ENCODE measurements at regions not wholly inside any gene's neighbourhood (a gene's known extent, or its start where the extent isn't known, plus 50 kb on each side); places are given as distances from the start of the nearest gene placed in this dataset.
A peak's percentile ranks its signal among the peaks of the same experiment; 100 is the strongest.

DNA sequence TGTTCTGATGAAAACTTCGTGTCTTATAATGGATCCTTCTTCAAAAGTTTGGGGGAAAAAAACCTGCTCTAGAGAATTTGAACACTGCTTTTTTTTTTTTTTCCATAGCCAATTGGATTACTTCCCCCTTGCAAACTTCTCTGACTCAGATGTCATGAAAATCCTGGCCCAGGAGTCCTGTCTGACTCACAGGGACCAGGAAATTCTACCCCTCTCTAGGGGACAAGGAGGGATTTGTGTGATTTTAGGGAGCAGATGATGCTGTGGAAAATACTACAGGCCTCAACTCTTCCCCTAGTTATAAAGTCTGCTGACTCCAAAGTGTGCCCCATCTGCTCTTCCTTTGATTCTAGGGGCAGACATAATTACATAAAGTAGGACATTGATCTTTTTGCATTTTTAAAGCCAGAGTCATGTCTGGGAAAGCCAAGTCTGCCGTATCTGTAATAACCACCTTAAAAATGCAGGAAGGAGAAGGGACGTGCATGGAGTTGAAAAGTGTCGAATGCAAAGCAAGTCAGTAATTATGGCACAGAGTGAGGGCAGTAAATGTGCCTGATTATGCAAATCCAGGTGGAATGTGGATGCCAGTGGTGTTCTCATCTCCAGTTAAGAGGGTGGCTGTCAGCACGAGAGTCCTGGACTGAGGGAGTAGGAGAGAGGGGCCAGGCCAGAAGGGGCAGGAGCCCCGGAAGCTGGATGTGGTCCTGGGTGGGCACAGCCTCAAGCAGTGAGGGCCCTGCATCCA is 144.3 kb upstream of the SULF2 start:
- no peak for DNase-seq
- no peak for TF ChIP-seq POLR2A (IDR thresholded peaks at IDR 0.05)
- TF ChIP-seq, protein P1, sequence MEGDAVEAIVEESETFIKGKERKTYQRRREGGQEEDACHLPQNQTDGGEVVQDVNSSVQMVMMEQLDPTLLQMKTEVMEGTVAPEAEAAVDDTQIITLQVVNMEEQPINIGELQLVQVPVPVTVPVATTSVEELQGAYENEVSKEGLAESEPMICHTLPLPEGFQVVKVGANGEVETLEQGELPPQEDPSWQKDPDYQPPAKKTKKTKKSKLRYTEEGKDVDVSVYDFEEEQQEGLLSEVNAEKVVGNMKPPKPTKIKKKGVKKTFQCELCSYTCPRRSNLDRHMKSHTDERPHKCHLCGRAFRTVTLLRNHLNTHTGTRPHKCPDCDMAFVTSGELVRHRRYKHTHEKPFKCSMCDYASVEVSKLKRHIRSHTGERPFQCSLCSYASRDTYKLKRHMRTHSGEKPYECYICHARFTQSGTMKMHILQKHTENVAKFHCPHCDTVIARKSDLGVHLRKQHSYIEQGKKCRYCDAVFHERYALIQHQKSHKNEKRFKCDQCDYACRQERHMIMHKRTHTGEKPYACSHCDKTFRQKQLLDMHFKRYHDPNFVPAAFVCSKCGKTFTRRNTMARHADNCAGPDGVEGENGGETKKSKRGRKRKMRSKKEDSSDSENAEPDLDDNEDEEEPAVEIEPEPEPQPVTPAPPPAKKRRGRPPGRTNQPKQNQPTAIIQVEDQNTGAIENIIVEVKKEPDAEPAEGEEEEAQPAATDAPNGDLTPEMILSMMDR (IDR thresholded peaks at IDR 0.05) = no peak
- intact Hi-C loops (cut with DNase I) = no loop called here
- no peaks in the 10 kb centered on the region for H3K9me3 ChIP-seq
- no peaks in the 10 kb centered on the region for H3K36me3 ChIP-seq
- H3K4me1 ChIP-seq = peaks cover 0 to 52% (median 7%) of the 10 kb centered on the region in 3 donors
- 35 to 47% methylated on average over 6 of the region's 6 CpGs for WGBS, 2 donors
- H3K27ac ChIP-seq = peak overlapping the region in 3 of 4 donors; percentile 2 to 86 (median 83)
- H3K4me3 ChIP-seq = no peak overlapping the region
- H3K27me3 ChIP-seq = no peaks in the 10 kb centered on the region

- H3K4me1 ChIP-seq = peaks cover 0 to 52% (median 7%) of the 10 kb centered on the region in 3 donors
- TF ChIP-seq POLR2A (IDR thresholded peaks at IDR 0.05) = no peak
- TF ChIP-seq, protein P1 (IDR thresholded peaks at IDR 0.05) = no peak
- peaks cover 0 to 14% (median 0%) of the 10 kb centered on the region in 4 donors for H3K27me3 ChIP-seq
- no peak overlapping the region for H3K4me3 ChIP-seq
- peak overlapping the region in 3 of 4 donors; percentile 67 to 86 (median 83) for H3K27ac ChIP-seq
- intact Hi-C loops (cut with DNase I) = no loop called here
- DNase-seq = no peak
- H3K9me3 ChIP-seq = no peaks in the 10 kb centered on the region
- H3K36me3 ChIP-seq = no peaks in the 10 kb centered on the region
Observed at GRCh38 chr20:47927944-47928343, 142.7 kb upstream of the SULF2 start.

DNA sequence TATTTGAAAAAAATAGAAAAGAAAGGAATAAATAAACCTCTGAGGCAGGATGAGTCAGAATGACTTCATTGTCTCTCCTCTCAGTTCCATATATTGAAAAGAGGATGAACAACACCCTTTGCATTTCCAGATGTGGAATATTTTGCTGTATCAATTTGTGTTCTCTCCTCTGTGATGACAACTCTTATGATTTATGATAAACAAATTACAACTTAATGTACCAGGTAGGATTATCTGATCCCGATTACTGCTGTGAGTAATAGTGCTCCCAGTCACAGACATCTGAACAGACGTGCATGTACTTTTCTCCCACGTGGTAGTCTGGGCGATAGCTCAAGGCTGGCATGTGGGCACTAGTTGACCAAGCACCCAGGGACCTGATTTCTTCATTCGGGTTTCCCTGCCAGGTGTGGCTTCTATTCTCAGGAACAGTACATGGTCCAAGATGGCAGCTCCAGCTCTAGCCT is 142.1 kb upstream of the SULF2 start:
- DNase-seq = no peak
- no peaks in the 10 kb centered on the region for H3K36me3 ChIP-seq
- peaks cover 0 to 19% (median 0%) of the 10 kb centered on the region in 4 donors for H3K27me3 ChIP-seq
- 29 to 31% methylated on average over 5 of the region's 5 CpGs for WGBS, 2 donors
- H3K4me1 ChIP-seq = peaks cover 0 to 54% (median 7%) of the 10 kb centered on the region in 3 donors
- TF ChIP-seq, protein P1 (IDR thresholded peaks at IDR 0.05) = no peak
- no peak for TF ChIP-seq POLR2A (IDR thresholded peaks at IDR 0.05)
- intact Hi-C loops (cut with DNase I) = no loop called here
- no peaks in the 10 kb centered on the region for H3K9me3 ChIP-seq
- H3K4me3 ChIP-seq = no peak overlapping the region
- peak overlapping the region in 3 of 4 donors; percentile 67 to 86 (median 83) for H3K27ac ChIP-seq

DNA sequence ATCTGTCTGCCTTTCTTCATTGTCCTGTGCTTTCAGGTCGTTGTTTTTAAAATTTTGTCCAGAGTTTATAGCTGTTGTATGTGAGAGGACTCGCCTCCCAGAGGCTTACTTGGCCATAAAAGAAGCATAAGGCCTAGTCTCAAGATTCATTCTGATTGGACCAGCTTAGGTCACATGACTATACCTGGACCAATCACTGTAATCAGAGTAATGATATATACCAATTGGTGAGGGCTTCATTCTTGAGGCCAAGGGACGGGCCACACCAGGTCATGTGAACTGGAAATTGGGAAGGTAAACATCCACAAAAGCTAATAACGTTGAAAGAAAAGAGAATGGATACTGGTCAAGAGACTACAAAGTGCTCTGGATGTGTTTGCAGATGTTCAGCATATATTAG is 141.4 kb upstream of the SULF2 start:
- Histone ChIP-seq H3K9me3 (no peaks in the 10 kb centered on the region), H3K27ac (peak overlapping the region; percentile 16 to 86 (median 68)), H3K4me3 (no peak overlapping the region), H3K4me1 (peaks cover 0 to 61% (median 11%) of the 10 kb centered on the region in 3 donors), H3K36me3 (no peaks in the 10 kb centered on the region), H3K27me3 (peaks cover 0 to 25% (median 0%) of the 10 kb centered on the region in 4 donors)
- DNase-seq = no peak
- intact Hi-C loops (cut with DNase I) = no loop called here
- TF ChIP-seq, protein P1 (IDR thresholded peaks at IDR 0.05) = no peak
- TF ChIP-seq POLR2A (IDR thresholded peaks at IDR 0.05) = no peak
- WGBS, 2 donors = 79 to 89% methylated on average over 4 of the region's 4 CpGs

DNA sequence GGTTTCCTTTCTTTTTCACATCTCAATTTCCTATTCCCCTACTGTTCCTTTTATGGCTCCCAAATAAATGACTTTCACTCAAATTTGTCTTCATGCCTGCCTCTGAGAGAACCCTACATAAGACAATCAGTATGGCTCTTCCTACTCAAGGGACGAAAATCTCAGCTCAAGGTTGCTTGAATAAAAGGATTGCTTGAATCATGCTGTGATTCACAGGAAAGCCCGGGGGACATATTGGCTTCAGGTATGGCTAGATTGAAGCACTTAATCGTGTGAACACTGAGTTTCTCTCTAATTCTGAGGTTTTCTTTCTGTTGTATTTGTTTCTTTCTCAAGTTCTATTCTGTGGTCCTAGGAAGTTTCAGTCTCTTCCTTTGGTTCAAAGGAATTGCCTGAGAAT is 140.3 kb upstream of the SULF2 start:
- DNase-seq = no peak

More for the DNA sequence above, 140.3 kb upstream of the SULF2 start:
- Histone ChIP-seq H3K27ac (peak overlapping the region in 2 of 4 donors; percentile 44 to 86), H3K4me3 (no peak overlapping the region), H3K9me3 (no peaks in the 10 kb centered on the region), H3K27me3 (peaks cover 0 to 35% (median 0%) of the 10 kb centered on the region in 4 donors), H3K4me1 (peaks cover 0 to 72% (median 20%) of the 10 kb centered on the region in 3 donors), H3K36me3 (no peaks in the 10 kb centered on the region)
- TF ChIP-seq, protein P1 (IDR thresholded peaks at IDR 0.05) = no peak
- no peak for TF ChIP-seq POLR2A (IDR thresholded peaks at IDR 0.05)
- intact Hi-C loops (cut with DNase I) = no loop called here
- WGBS, 2 donors = 28 to 57% methylated on average over 3 of the region's 3 CpGs

All from esophagus squamous epithelium (tissue), 5 donors.